H9 (cell line): ENCODE measurements at regions not wholly inside any gene's neighbourhood (a gene's known extent, or its start where the extent isn't known, plus 50 kb on each side); places are given as distances from the start of the nearest gene placed in this dataset.

ENCODE experiments used
- DNase-seq: peaks from one replicate; pipeline ENCODE4 v3.0.0-alpha.2; 2017
- H2AFZ ChIP-seq: one replicate; pipeline ENCODE4 v1.6.1; 2013; ENCODE audit warnings: mild to moderate bottlenecking, low read length, control low read depth, moderate library complexity
- H2AK5ac ChIP-seq: 2 replicates; pipeline ENCODE4 v1.6.1; 2013; ENCODE audit warnings: low read length, control low read depth, mixed read lengths; ENCODE audit not compliant: insufficient read length
- H2BK120ac ChIP-seq: one replicate; pipeline ENCODE4 v1.6.1; 2013; ENCODE audit warnings: low read depth, mild to moderate bottlenecking, low read length, control low read depth, inconsistent platforms; ENCODE audit not compliant: poor library complexity, severe bottlenecking
- H2BK12ac ChIP-seq: 2 replicates; pipeline ENCODE4 v1.6.1; 2013; ENCODE audit warnings: low read length, control low read depth, mixed read lengths, low read depth; ENCODE audit not compliant: insufficient read length
- H2BK15ac ChIP-seq: 2 replicates; pipeline ENCODE4 v1.6.1; 2013; ENCODE audit warnings: low read depth, low read length, control low read depth
- H2BK20ac ChIP-seq: one replicate; pipeline ENCODE4 v1.6.1; 2013; ENCODE audit warnings: low read depth, mild to moderate bottlenecking, low read length, control low read depth, inconsistent platforms; ENCODE audit not compliant: poor library complexity, severe bottlenecking
- H2BK5ac ChIP-seq: 2 replicates; pipeline ENCODE4 v1.6.1; 2013; ENCODE audit warnings: low read length, control low read depth, mixed read lengths; ENCODE audit not compliant: insufficient read length
- H3K14ac ChIP-seq: 2 replicates; pipeline ENCODE4 v1.6.1; 2013; ENCODE audit warnings: low read length, control low read depth; ENCODE audit not compliant: insufficient read depth
- H3K18ac ChIP-seq: 2 replicates; pipeline ENCODE4 v1.6.1; 2013; ENCODE audit warnings: low read depth, mild to moderate bottlenecking, mixed read lengths, low read length, control low read depth; ENCODE audit not compliant: insufficient read length
- H3K23ac ChIP-seq: 2 replicates; pipeline ENCODE4 v1.6.1; 2013; ENCODE audit warnings: low read length, control low read depth, mixed read lengths, low read depth; ENCODE audit not compliant: insufficient read length
- H3K23me2 ChIP-seq: 2 replicates; pipeline ENCODE4 v1.6.1; 2013; ENCODE audit warnings: low read depth, mild to moderate bottlenecking, mixed read lengths, low read length, control low read depth; ENCODE audit not compliant: insufficient read length, poor library complexity, severe bottlenecking
- H3K27ac ChIP-seq: 2 replicates; pipeline ENCODE4 v1.5.1; 2013; ENCODE audit warnings: low read length, control low read depth, mixed read lengths, low read depth; ENCODE audit not compliant: insufficient read length
- H3K27me3 ChIP-seq: 2 replicates; pipeline ENCODE4 v1.6.1; 2013; ENCODE audit warnings: low read length, control low read depth, inconsistent platforms; ENCODE audit not compliant: insufficient read depth
- H3K4ac ChIP-seq: 2 replicates; pipeline ENCODE4 v1.6.1; 2013; ENCODE audit warnings: low read depth, mild to moderate bottlenecking, control low read depth, inconsistent platforms, low read length, moderate library complexity
- H3K4me1 ChIP-seq: 2 replicates; pipeline ENCODE4 v1.6.1; 2013; ENCODE audit warnings: low read length, control low read depth, inconsistent platforms; ENCODE audit not compliant: insufficient read depth
- H3K4me2 ChIP-seq: 2 replicates; pipeline ENCODE4 v1.6.1; 2013; ENCODE audit warnings: low read length, control low read depth, mixed read lengths; ENCODE audit not compliant: insufficient read length, insufficient read depth
- H3K56ac ChIP-seq: 2 replicates; pipeline ENCODE4 v1.6.1; 2013; ENCODE audit warnings: low read depth, mild to moderate bottlenecking, mixed read lengths, low read length, control low read depth; ENCODE audit not compliant: insufficient read length
- H3K79me1 ChIP-seq: 2 replicates; pipeline ENCODE4 v1.6.1; 2013; ENCODE audit warnings: low read depth, mild to moderate bottlenecking, moderate library complexity, low read length, control low read depth, inconsistent platforms; ENCODE audit not compliant: insufficient read depth, poor library complexity, severe bottlenecking
- H3K79me2 ChIP-seq: 2 replicates; pipeline ENCODE4 v1.6.1; 2013; ENCODE audit warnings: low read length, control low read depth, inconsistent platforms; ENCODE audit not compliant: insufficient read depth
- H3K9ac ChIP-seq: 2 replicates; pipeline ENCODE4 v1.6.1; 2013; ENCODE audit warnings: low read length, control low read depth, mixed read lengths; ENCODE audit not compliant: insufficient read length; ENCODE audit errors: extremely low read depth
- H3K9me3 ChIP-seq: one replicate; pipeline ENCODE4 v1.6.1; 2013; ENCODE audit warnings: low read depth, low read length, inconsistent platforms; ENCODE audit not compliant: control insufficient read depth
- H3T11ph ChIP-seq: one replicate; pipeline ENCODE4 v1.6.1; 2013; ENCODE audit warnings: mild to moderate bottlenecking, low read length, control low read depth, inconsistent platforms
- H4K20me1 ChIP-seq: one replicate; pipeline ENCODE4 v1.6.1; 2013; ENCODE audit not compliant: control insufficient read depth, insufficient read length, insufficient read depth
- H4K5ac ChIP-seq: 2 replicates; pipeline ENCODE4 v1.6.1; 2013; ENCODE audit warnings: low read depth, mild to moderate bottlenecking, mixed read lengths, low read length, control low read depth; ENCODE audit not compliant: insufficient read length
- H4K8ac ChIP-seq: replicated peaks from 2 replicates; pipeline ENCODE4 v1.6.1; 2013; ENCODE audit warnings: low read length, control low read depth, mixed read lengths, low read depth; ENCODE audit not compliant: insufficient read length
- H4K91ac ChIP-seq: 2 replicates; pipeline ENCODE4 v1.6.1; 2013; ENCODE audit warnings: low read depth, mild to moderate bottlenecking, moderate library complexity, mixed read lengths, low read length, control low read depth; ENCODE audit not compliant: insufficient read length
- H3K27ac Mint-ChIP-seq, 3 experiments: 2 replicates in 2 of 3; 3 replicates in 1 of 3; pipeline ENCODE4 v1.8.0; 2020 to 2021; ENCODE audit warnings: mixed read lengths in 3 of 3, mild to moderate bottlenecking in 1 of 3, moderate library complexity in 1 of 3
- H3K27me3 Mint-ChIP-seq: 2 replicates; pipeline ENCODE4 v1.8.0; 2021; ENCODE audit warnings: low read depth, mild to moderate bottlenecking, moderate library complexity, mixed read lengths
- H3K36me3 Mint-ChIP-seq, 3 experiments: 2 replicates in 2 of 3; 3 replicates in 1 of 3; pipeline ENCODE4 v1.8.0; 2020 to 2021; ENCODE audit warnings: low read depth in 3 of 3, mixed read lengths in 3 of 3; ENCODE audit not compliant: insufficient read depth in 1 of 3
- H3K4me1 Mint-ChIP-seq, 2 experiments: 2 replicates each; pipeline ENCODE4 v1.8.0; 2020; ENCODE audit warnings: mixed read lengths in 2 of 2
- H3K4me3 Mint-ChIP-seq, 2 experiments: 2 replicates in 1 of 2; 3 replicates in 1 of 2; pipeline ENCODE4 v1.8.0; 2020 to 2021; ENCODE audit warnings: mild to moderate bottlenecking in 2 of 2, mixed read lengths in 2 of 2, moderate library complexity in 1 of 2
- H3K9me3 Mint-ChIP-seq, 2 experiments: 2 replicates in 1 of 2; 3 replicates in 1 of 2; pipeline ENCODE4 v1.8.0; 2020; ENCODE audit warnings: mild to moderate bottlenecking in 2 of 2, mixed read lengths in 2 of 2, moderate library complexity in 1 of 2
- CTCF ChIP-seq: fragments of 200-600 bp; sonication (generic); conservative IDR thresholded peaks from 3 replicates; pipeline ENCODE4 v1.8.0; 2021; ENCODE audit warnings: antibody characterized with exemption, mild to moderate bottlenecking
- WGBS: extraction: QIAGEN DNeasy Blood & Tissue Kit; methylation state at CpG from one replicate; pipeline ENCODE4 v1.1.7; 2013; ENCODE audit warnings: missing lambda C conversion rate, low lambda C conversion rate, mixed read lengths; ENCODE audit not compliant: insufficient read length; ENCODE audit errors: extremely low coverage; 5-methylcytosine and 5-hydroxymethylcytosine counted together

- Histone ChIP-seq H3K27me3 (no peaks in the 10 kb centered on the region), H3K4ac (no peak overlapping the region), H2BK12ac (no peak overlapping the region), H3K56ac (no peak overlapping the region), H3K23me2 (no peaks in the 10 kb centered on the region), H3T11ph (no peak overlapping the region), H2BK120ac (no peak overlapping the region), H3K27ac (no peak overlapping the region), H3K79me1 (no peaks in the 10 kb centered on the region), H3K4me1 (no peaks in the 10 kb centered on the region), H3K14ac (no peak overlapping the region), H3K23ac (no peak overlapping the region), H3K9me3 (no peaks in the 10 kb centered on the region), H4K91ac (no peak overlapping the region), H3K9ac (no peak overlapping the region), H3K4me2 (no peak overlapping the region), H4K20me1 (no peaks in the 10 kb centered on the region), H2BK15ac (no peak overlapping the region), H2BK20ac (no peak overlapping the region), H3K79me2 (no peaks in the 10 kb centered on the region), H2AK5ac (no peak overlapping the region), H2BK5ac (no peak overlapping the region), H4K5ac (no peak overlapping the region), H3K18ac (no peak overlapping the region), H2AFZ (no peak overlapping the region), H4K8ac (no peak overlapping the region)
- WGBS, result no CpG with 5 or more reads among the region's 4 CpGs
- Mint-ChIP-seq H3K4me3 (no peak overlapping the region), H3K9me3 (peaks cover 4 to 18% of the 10 kb centered on the region in 2 experiments; a peak in 4 of 5 replicates), H3K27ac (no peak overlapping the region), H3K27me3 (no peaks in the 10 kb centered on the region), H3K36me3 (peaks cover 2 to 68% (median 23%) of the 10 kb centered on the region in 3 experiments), H3K4me1 (peaks cover 0 to 3% of the 10 kb centered on the region in 2 experiments; a peak in 3 of 4 replicates)
- TF ChIP-seq CTCF, result peak; percentile 65
- no peak for DNase-seq
Measured at GRCh38 chr1:82778612-82779011, 977.9 kb downstream of the ADGRL2 start.
